CD14-positive monocyte (primary cell): ENCODE measurements at regions not wholly inside any gene's neighbourhood (a gene's known extent, or its start where the extent isn't known, plus 50 kb on each side); places are given as distances from the start of the nearest gene placed in this dataset.

Experiments used
- DNase-seq, 3 donors: peaks; one replicate each; pipeline ENCODE4 v3.0.0-alpha.2; 2011 to 2022
- H2AFZ ChIP-seq: 2 replicates; pipeline ENCODE4 v1.6.0; 2012; ENCODE audit warnings: mild to moderate bottlenecking, low read depth, low read length, inconsistent platforms; ENCODE audit not compliant: insufficient read depth, poor library complexity, severe bottlenecking
- H3K27ac ChIP-seq, 2 donors: 1 replicate in 1 of 2; 2 replicates in 1 of 2; pipeline ENCODE4 v1.5.1; 2012 to 2013; ENCODE audit warnings: low read length in 2 of 2, control low read depth in 1 of 2, inconsistent platforms in 1 of 2, low read depth in 1 of 2, mild to moderate bottlenecking in 1 of 2
- H3K27me3 ChIP-seq, 2 donors: one replicate each; pipeline versions ENCODE4 v1.6.0 to v1.6.1; 2011 to 2013; ENCODE audit warnings: low read length in 2 of 2; ENCODE audit not compliant: control insufficient read depth in 2 of 2, insufficient read depth in 2 of 2
- H3K36me3 ChIP-seq, 2 donors: replicated peaks in 1 of 2; 1 replicate in 1 of 2; 2 replicates in 1 of 2; pipeline versions ENCODE4 v1.5.1 to v1.6.1; 2012 to 2013; ENCODE audit warnings: low read length in 2 of 2, control low read depth in 1 of 2, inconsistent platforms in 1 of 2, mild to moderate bottlenecking in 1 of 2; ENCODE audit not compliant: insufficient read depth in 2 of 2, control insufficient read depth in 1 of 2
- H3K4me1 ChIP-seq, 2 donors: 1 replicate in 1 of 2; 2 replicates in 1 of 2; pipeline versions ENCODE4 v1.5.1 to v1.6.1; 2012 to 2013; ENCODE audit warnings: low read length in 2 of 2, control low read depth in 1 of 2, inconsistent platforms in 1 of 2, mild to moderate bottlenecking in 1 of 2, moderate library complexity in 1 of 2; ENCODE audit not compliant: insufficient read depth in 2 of 2, control insufficient read depth in 1 of 2
- H3K4me2 ChIP-seq: replicated peaks from 2 replicates; pipeline ENCODE3; 2012; ENCODE audit warnings: low read length, moderate library complexity, mild to moderate bottlenecking; ENCODE audit not compliant: poor library complexity, severe bottlenecking; ENCODE audit errors: extremely low read depth
- H3K4me3 ChIP-seq, 3 experiments: fragments of 200-600 bp in 1 of 3; sonication (generic) in 1 of 3; replicated peaks in 1 of 3; 1 replicate in 2 of 3; 2 replicates in 1 of 3; pipeline ENCODE4 v1.5.1; 2011 to 2013; ENCODE audit warnings: low read length in 3 of 3, mild to moderate bottlenecking in 3 of 3, control low read depth in 2 of 3, low read depth in 2 of 3, inconsistent platforms in 1 of 3, moderate library complexity in 1 of 3
- H3K79me2 ChIP-seq: 2 replicates; pipeline ENCODE4 v1.6.0; 2012; ENCODE audit warnings: mild to moderate bottlenecking, control low read depth, inconsistent platforms, low read length, moderate library complexity; ENCODE audit not compliant: insufficient read depth
- H3K9ac ChIP-seq: 2 replicates; pipeline ENCODE4 v1.6.0; 2017; ENCODE audit warnings: low read length, mild to moderate bottlenecking; ENCODE audit not compliant: insufficient read depth, poor library complexity, severe bottlenecking
- H3K9me3 ChIP-seq, 2 donors: replicated peaks in 1 of 2; 1 replicate in 1 of 2; 2 replicates in 1 of 2; pipeline versions ENCODE4 v1.5.1 to v1.6.1; 2012 to 2013; ENCODE audit warnings: low read length in 2 of 2, control low read depth in 1 of 2; ENCODE audit not compliant: control insufficient read depth in 1 of 2, insufficient read depth in 1 of 2
- H4K20me1 ChIP-seq: 2 replicates; pipeline ENCODE4 v1.6.0; 2012; ENCODE audit warnings: mild to moderate bottlenecking, low read length, control low read depth, moderate library complexity; ENCODE audit not compliant: insufficient read depth
- H3K27ac Mint-ChIP-seq, 7 donors: one replicate each; pipeline ENCODE4 v1.8.0; 2020; ENCODE audit warnings: mild to moderate bottlenecking in 7 of 7, mixed read lengths in 7 of 7, moderate library complexity in 6 of 7, inconsistent platforms in 2 of 7
- H3K27me3 Mint-ChIP-seq, 3 donors: one replicate each; pipeline ENCODE4 v1.8.0; 2021 to 2022; ENCODE audit warnings: low read depth in 3 of 3, mild to moderate bottlenecking in 3 of 3, mixed read lengths in 3 of 3, moderate library complexity in 3 of 3, inconsistent platforms in 1 of 3
- H3K36me3 Mint-ChIP-seq, 2 donors: one replicate each; pipeline ENCODE4 v1.8.0; 2020; ENCODE audit warnings: mixed read lengths in 2 of 2, inconsistent platforms in 1 of 2, mild to moderate bottlenecking in 1 of 2
- H3K4me1 Mint-ChIP-seq: one replicate; pipeline ENCODE4 v1.8.0; 2020; ENCODE audit warnings: mild to moderate bottlenecking, mixed read lengths
- H3K4me3 Mint-ChIP-seq, 2 donors: one replicate each; pipeline ENCODE4 v1.8.0; 2020; ENCODE audit warnings: mild to moderate bottlenecking in 2 of 2, mixed read lengths in 2 of 2, moderate library complexity in 1 of 2
- H3K9me3 Mint-ChIP-seq, 7 donors: one replicate each; pipeline ENCODE4 v1.8.0; 2020 to 2022; ENCODE audit warnings: mixed read lengths in 7 of 7, mild to moderate bottlenecking in 6 of 7, moderate library complexity in 6 of 7, inconsistent platforms in 2 of 7
- WGBS: methylation state at CpG from one replicate; pipeline ENCODE4 v1.1.5; 2013; ENCODE audit warnings: missing lambda C conversion rate; ENCODE audit not compliant: insufficient coverage; 5-methylcytosine and 5-hydroxymethylcytosine counted together
- intact Hi-C, 2 donors: fragments of 100-400 bp; cut with micrococcal nuclease; formaldehyde crosslinking; loops; one replicate each; pipeline versions ENCODE4 v1.15.0 to v1.15.1; 2023
- TF ChIP-seq, protein P1 (sequence below): fragments of 200-600 bp; IDR thresholded peaks from one replicate; pipeline ENCODE4 v1.8.0; 2022; ENCODE audit warnings: antibody characterized with exemption, mild to moderate bottlenecking

DNA sequence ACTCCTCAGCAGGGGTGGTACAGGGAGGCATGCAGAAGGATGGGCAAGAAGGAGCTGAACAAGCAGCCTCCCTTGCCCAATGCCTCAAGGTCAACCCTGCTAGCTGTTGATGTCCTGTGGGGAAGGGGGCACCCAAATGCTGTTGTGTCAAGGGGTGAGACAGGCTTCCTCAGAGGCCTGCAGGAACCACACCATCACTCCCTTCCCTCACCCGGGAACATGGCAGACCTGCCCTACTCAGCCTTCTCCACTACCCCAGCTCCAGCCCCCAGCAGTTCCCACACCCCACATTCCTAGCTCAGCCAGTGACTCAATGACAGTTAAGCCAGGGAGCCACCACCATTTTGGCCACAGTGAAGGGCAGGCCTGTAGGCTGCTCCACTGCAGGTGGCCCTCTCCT lies 53.9 kb upstream of the RMP24 start:
- H3K4me3 Mint-ChIP-seq, result no peak overlapping the region
- no peak for DNase-seq
- no peaks in the 10 kb centered on the region for H3K9me3 Mint-ChIP-seq
- H3K27ac ChIP-seq, result no peak overlapping the region
- no peak overlapping the region for H3K27ac Mint-ChIP-seq
- no peak overlapping the region for H3K4me3 ChIP-seq
- no peaks in the 10 kb centered on the region for H3K4me1 Mint-ChIP-seq
- no peaks in the 10 kb centered on the region for H4K20me1 ChIP-seq
- H2AFZ ChIP-seq, result no peak overlapping the region
- TF ChIP-seq, protein P1, sequence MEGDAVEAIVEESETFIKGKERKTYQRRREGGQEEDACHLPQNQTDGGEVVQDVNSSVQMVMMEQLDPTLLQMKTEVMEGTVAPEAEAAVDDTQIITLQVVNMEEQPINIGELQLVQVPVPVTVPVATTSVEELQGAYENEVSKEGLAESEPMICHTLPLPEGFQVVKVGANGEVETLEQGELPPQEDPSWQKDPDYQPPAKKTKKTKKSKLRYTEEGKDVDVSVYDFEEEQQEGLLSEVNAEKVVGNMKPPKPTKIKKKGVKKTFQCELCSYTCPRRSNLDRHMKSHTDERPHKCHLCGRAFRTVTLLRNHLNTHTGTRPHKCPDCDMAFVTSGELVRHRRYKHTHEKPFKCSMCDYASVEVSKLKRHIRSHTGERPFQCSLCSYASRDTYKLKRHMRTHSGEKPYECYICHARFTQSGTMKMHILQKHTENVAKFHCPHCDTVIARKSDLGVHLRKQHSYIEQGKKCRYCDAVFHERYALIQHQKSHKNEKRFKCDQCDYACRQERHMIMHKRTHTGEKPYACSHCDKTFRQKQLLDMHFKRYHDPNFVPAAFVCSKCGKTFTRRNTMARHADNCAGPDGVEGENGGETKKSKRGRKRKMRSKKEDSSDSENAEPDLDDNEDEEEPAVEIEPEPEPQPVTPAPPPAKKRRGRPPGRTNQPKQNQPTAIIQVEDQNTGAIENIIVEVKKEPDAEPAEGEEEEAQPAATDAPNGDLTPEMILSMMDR, result no peak
- H3K4me2 ChIP-seq, result no peak overlapping the region
- no peaks in the 10 kb centered on the region for H3K4me1 ChIP-seq
- no peaks in the 10 kb centered on the region for H3K9me3 ChIP-seq
- H3K9ac ChIP-seq, result no peak overlapping the region
- intact Hi-C loops, result no loop called here
- H3K27me3 Mint-ChIP-seq, result peaks cover 2 to 14% (median 3%) of the 10 kb centered on the region in 3 donors
- H3K36me3 Mint-ChIP-seq, result no peaks in the 10 kb centered on the region
- no peaks in the 10 kb centered on the region for H3K36me3 ChIP-seq
- H3K27me3 ChIP-seq, result peaks cover 0 to 5% of the 10 kb centered on the region in 2 donors
- WGBS, result 88% methylated on average over 1 of the region's 1 CpG
- no peaks in the 10 kb centered on the region for H3K79me2 ChIP-seq

DNA sequence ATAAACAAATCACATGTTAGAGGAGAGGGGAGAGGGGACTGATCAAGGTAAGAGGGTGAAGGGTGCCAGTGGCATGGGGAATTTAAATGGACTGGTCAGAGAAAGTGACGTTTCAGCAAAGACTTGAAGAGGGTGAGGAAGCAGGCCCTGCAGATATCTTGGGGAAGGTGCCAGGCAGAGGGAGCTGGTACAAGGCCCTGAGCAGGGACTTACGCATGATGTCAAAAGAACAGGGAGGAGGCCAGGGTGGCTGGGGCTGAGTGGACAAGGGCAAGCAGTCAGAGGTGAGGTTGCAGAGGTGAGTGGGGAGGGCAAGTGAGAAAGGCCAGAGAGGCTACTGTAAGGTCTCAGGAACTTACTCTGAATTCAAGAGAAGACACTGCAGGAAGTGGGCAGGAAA lies 53.3 kb upstream of the RMP24 start:
- no peaks in the 10 kb centered on the region for H3K36me3 ChIP-seq
- H3K4me2 ChIP-seq, result no peak overlapping the region
- TF ChIP-seq, protein P1, result no peak
- no peaks in the 10 kb centered on the region for H3K36me3 Mint-ChIP-seq
- intact Hi-C loops, result no loop called here
- H4K20me1 ChIP-seq, result no peaks in the 10 kb centered on the region
- H3K9ac ChIP-seq, result no peak overlapping the region
- 91% methylated on average over 2 of the region's 2 CpGs for WGBS
- no peaks in the 10 kb centered on the region for H3K4me1 ChIP-seq
- no peaks in the 10 kb centered on the region for H3K79me2 ChIP-seq
- H3K27me3 Mint-ChIP-seq, result peaks cover 2 to 14% (median 3%) of the 10 kb centered on the region in 3 donors
- H2AFZ ChIP-seq, result no peak overlapping the region
- H3K4me1 Mint-ChIP-seq, result no peaks in the 10 kb centered on the region
- no peaks in the 10 kb centered on the region for H3K9me3 ChIP-seq
- no peaks in the 10 kb centered on the region for H3K9me3 Mint-ChIP-seq
- H3K27ac ChIP-seq, result no peak overlapping the region
- no peak overlapping the region for H3K4me3 ChIP-seq
- H3K27ac Mint-ChIP-seq, result no peak overlapping the region
- peaks cover 1 to 5% of the 10 kb centered on the region in 2 donors for H3K27me3 ChIP-seq
- DNase-seq, result no peak
- H3K4me3 Mint-ChIP-seq, result no peak overlapping the region
